Fibroblast of lung (primary cell): ENCODE measurements at regions not wholly inside any gene's neighbourhood (a gene's known extent, or its start where the extent isn't known, plus 50 kb on each side); places are given as distances from the start of the nearest gene placed in this dataset.

Experiments
- CTCF ChIP-seq, 2 donors: IDR thresholded peaks in 1 of 2; conservative IDR thresholded peaks in 1 of 2; 1 replicate in 1 of 2; 2 replicates in 1 of 2; pipeline ENCODE4 v1.5.1; 2011 to 2012; ENCODE audit warnings: low read length in 2 of 2, control low read depth in 1 of 2, inconsistent platforms in 1 of 2, low read depth in 1 of 2, mild to moderate bottlenecking in 1 of 2
- EZH2 ChIP-seq: IDR thresholded peaks from 2 replicates; pipeline ENCODE4 v1.5.1; 2012; ENCODE audit warnings: low read length, control low read depth, mild to moderate bottlenecking; ENCODE audit errors: missing control alignments

DNA sequence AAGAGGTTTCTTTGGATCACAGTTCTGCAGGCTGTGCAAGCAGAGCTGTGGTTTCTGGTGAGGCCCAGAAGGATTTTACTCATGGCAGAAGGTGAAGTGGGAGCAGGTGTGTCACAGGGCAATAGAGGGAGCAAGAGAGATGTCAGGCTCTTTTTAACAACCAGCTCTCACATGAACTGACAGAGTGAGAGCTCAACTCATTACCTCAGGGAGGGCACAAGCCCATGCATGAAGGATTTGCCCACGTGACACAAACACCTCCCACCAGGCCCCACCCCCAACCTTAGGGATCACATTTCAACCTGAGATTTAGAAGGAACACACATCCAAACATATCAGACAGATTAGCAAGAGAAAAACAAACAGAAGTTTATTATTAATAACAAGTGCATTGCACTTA lies 470.4 kb downstream of the GALC start:
- no peak for TF ChIP-seq CTCF (conservative IDR thresholded peaks at IDR 0.05 in 1 of 2, IDR thresholded peaks at IDR 0.05 in 1 of 2; ENCODE audit: low read depth in 1 of 2, low read length in 2 of 2)
- TF ChIP-seq EZH2 = no peak
